ENCODE measurements at regions not wholly inside any gene's neighbourhood (a gene's known extent, or its start where the extent isn't known, plus 50 kb on each side); places are given as distances from the start of the nearest gene placed in this dataset.

DNA sequence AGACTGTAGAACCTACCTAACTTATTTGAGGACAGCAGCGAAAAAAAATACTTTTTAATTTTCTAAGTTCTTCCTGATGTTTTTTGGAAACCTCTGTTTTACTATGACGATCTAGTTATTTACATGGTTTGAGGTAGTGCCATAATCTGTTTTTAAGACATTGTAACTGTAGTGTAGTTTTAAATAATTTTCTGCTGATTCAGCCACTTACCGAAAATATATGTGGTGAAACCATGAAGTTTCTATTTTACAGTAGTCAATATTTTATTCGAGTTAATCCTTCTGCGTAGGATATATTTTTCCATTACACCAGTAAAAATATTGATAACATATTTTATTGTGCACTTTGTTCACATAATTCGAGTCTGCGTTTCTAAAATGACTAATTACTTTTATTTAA lies 121.7 kb upstream of the RRP15 start:
- no peak for DNase-seq (ENCODE audit: low read depth, low spot score)
- TF ChIP-seq, protein P1, sequence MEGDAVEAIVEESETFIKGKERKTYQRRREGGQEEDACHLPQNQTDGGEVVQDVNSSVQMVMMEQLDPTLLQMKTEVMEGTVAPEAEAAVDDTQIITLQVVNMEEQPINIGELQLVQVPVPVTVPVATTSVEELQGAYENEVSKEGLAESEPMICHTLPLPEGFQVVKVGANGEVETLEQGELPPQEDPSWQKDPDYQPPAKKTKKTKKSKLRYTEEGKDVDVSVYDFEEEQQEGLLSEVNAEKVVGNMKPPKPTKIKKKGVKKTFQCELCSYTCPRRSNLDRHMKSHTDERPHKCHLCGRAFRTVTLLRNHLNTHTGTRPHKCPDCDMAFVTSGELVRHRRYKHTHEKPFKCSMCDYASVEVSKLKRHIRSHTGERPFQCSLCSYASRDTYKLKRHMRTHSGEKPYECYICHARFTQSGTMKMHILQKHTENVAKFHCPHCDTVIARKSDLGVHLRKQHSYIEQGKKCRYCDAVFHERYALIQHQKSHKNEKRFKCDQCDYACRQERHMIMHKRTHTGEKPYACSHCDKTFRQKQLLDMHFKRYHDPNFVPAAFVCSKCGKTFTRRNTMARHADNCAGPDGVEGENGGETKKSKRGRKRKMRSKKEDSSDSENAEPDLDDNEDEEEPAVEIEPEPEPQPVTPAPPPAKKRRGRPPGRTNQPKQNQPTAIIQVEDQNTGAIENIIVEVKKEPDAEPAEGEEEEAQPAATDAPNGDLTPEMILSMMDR (IDR thresholded peaks at IDR 0.05; ENCODE audit: insufficient read depth, low read length, missing control alignments): no peak
- no peak overlapping the region for H3K4me3 ChIP-seq (ENCODE audit: low read depth, low read length)
- CTCF ChIA-PET: no interaction called here
- POLR2A ChIA-PET: no interaction called here

- H3K4me3 ChIP-seq (ENCODE audit: low read depth, low read length): peak overlapping the region; percentile 44
- ChIA-PET CTCF (no interaction called here), POLR2A (no interaction called here)
- TF ChIP-seq, protein P1 (IDR thresholded peaks at IDR 0.05; ENCODE audit: insufficient read depth, low read length, missing control alignments): no peak
- DNase-seq (ENCODE audit: low read depth, low spot score): no peak
Measured at GRCh38 chr1:218164111-218164929, 120.8 kb upstream of the RRP15 start.

DNA sequence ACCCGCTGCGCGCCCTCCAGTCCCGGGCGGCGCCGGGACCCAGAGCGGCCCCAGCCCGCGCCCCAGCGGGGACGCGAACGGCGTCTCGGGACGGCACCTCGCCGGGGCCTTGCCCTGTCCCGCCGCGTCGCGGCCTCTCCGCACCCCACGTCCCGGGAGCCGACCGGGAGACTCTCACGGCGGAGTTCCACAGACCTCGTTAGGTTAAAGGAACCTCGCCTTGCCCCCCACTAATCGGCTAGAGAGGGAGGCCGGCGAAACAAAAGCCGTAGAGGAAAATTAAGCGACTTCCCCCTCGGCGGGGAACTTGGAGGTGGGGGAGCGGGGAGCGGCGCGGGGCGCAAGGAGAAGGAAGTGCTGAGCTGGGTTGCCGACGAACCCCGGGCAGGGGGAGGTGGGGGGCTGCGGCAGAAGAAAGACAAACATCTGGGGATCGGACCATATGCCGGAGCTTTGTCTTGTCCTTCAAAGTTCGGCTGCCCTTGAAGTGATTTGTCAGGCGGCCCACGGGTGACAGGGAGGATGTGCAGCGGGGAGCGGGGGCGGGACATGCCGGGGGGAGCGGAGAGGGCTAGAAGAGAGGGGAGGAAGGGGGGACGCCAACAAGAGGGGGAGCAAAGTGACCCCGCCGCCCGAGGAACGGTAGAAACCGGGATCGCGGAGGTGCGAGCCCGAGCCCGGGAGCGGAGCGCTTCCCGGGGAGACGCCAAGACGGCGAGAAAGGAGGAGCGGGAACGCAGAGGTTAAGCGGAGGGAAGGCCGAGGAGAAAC lies 120.0 kb upstream of the RRP15 start:
- TF ChIP-seq, protein P1 (IDR thresholded peaks at IDR 0.05; ENCODE audit: insufficient read depth, low read length, missing control alignments): no peak
- ChIA-PET CTCF (no interaction called here), POLR2A (no interaction called here)
- peak overlapping the region; percentile 44 for H3K4me3 ChIP-seq (ENCODE audit: low read depth, low read length)
- DNase-seq (ENCODE audit: low read depth, low spot score): no peak

- ChIA-PET CTCF (no interaction called here), POLR2A (no interaction called here)
- peak overlapping the region; percentile 44 for H3K4me3 ChIP-seq (ENCODE audit: low read depth, low read length)
- DNase-seq (ENCODE audit: low read depth, low spot score): no peak
- TF ChIP-seq, protein P1 (IDR thresholded peaks at IDR 0.05; ENCODE audit: insufficient read depth, low read length, missing control alignments): no peak
Measured at GRCh38 chr1:218165701-218166114, 119.4 kb upstream of the RRP15 start.

GRCh38 chr1:218166268-218166945 lies 118.7 kb upstream of the RRP15 start:
- TF ChIP-seq, protein P1 (IDR thresholded peaks at IDR 0.05; ENCODE audit: insufficient read depth, low read length, missing control alignments): no peak
- ChIA-PET POLR2A (no interaction called here), CTCF (no interaction called here)
- no peak for DNase-seq (ENCODE audit: low read depth, low spot score)
- H3K4me3 ChIP-seq (ENCODE audit: low read depth, low read length): no peak overlapping the region

All from AG04449 (cell line).